HK-2 (cell line): ENCODE measurements at regions not wholly inside any gene's neighbourhood (a gene's known extent, or its start where the extent isn't known, plus 50 kb on each side); places are given as distances from the start of the nearest gene placed in this dataset.
A peak's percentile ranks its signal among the peaks of the same experiment; 100 is the strongest.
"Not testable (repeated sequence)": the region's sequence is repeated elsewhere in the genome, so short reads cannot be mapped to it uniquely, and the experiment has no call there.

Experiments
- DNase-seq: peaks from one replicate; pipeline ENCODE4 v3.0.0-alpha.2; 2018; ENCODE audit not compliant: unreplicated experiment

- DNase-seq, result peak; percentile 30
These were observed 778.5 kb downstream of the NTRK3 start for GRCh38 chr15:87477737-87478686.

GRCh38 chr15:87477026-87477425 is 779.5 kb downstream of the NTRK3 start:
- no peak for DNase-seq

- no peak for DNase-seq
These were observed 785.6 kb downstream of the NTRK3 start for GRCh38 chr15:87470923-87471322.

- DNase-seq, result not testable (repeated sequence)
These were observed 792.6 kb downstream of the NTRK3 start for GRCh38 chr15:87463956-87464355.

- DNase-seq, result no peak
These were observed 794.9 kb downstream of the NTRK3 start for GRCh38 chr15:87461631-87462030.

- DNase-seq, result no peak
These were observed 801.7 kb downstream of the NTRK3 start for GRCh38 chr15:87454860-87455259.

- DNase-seq, result no peak
These were observed 806.2 kb downstream of the NTRK3 start for GRCh38 chr15:87450314-87450713.

- DNase-seq, result no peak
These were observed 817.4 kb downstream of the NTRK3 start for GRCh38 chr15:87439090-87439489.

GRCh38 chr15:87433871-87434270 is 822.7 kb downstream of the NTRK3 start:
- no peak for DNase-seq

GRCh38 chr15:87429754-87430153 is 826.8 kb downstream of the NTRK3 start:
- no peak for DNase-seq

GRCh38 chr15:87420017-87420416 is 836.5 kb downstream of the NTRK3 start:
- DNase-seq, result no peak

- no peak for DNase-seq
These were observed 837.2 kb downstream of the NTRK3 start for GRCh38 chr15:87419344-87419743.

- DNase-seq, result no peak
These were observed 839.8 kb downstream of the NTRK3 start for GRCh38 chr15:87416591-87417257.

- DNase-seq, result no peak
These were observed 847.6 kb downstream of the NTRK3 start for GRCh38 chr15:87408902-87409301.

- no peak for DNase-seq
These were observed 852.6 kb downstream of the NTRK3 start for GRCh38 chr15:87403973-87404372.

- no peak for DNase-seq
These were observed 854.6 kb downstream of the NTRK3 start for GRCh38 chr15:87401973-87402372.

GRCh38 chr15:87394676-87395075 is 861.9 kb downstream of the NTRK3 start:
- no peak for DNase-seq

GRCh38 chr15:87387766-87388165 is 868.8 kb downstream of the NTRK3 start:
- DNase-seq, result no peak

GRCh38 chr15:87374339-87374738 is 882.2 kb downstream of the NTRK3 start:
- DNase-seq, result no peak

GRCh38 chr15:87369269-87369668 is 887.3 kb downstream of the NTRK3 start:
- DNase-seq, result no peak

GRCh38 chr15:87368511-87368910 is 888.0 kb downstream of the NTRK3 start:
- no peak for DNase-seq

GRCh38 chr15:87365186-87365585 is 891.4 kb downstream of the NTRK3 start:
- DNase-seq, result no peak

GRCh38 chr15:87362531-87362930 is 894.0 kb downstream of the NTRK3 start:
- DNase-seq, result no peak
